Ectodermal cell (in vitro differentiated cells): ENCODE measurements at regions not wholly inside any gene's neighbourhood (a gene's known extent, or its start where the extent isn't known, plus 50 kb on each side); places are given as distances from the start of the nearest gene placed in this dataset.

Experiments used
- H3K27ac ChIP-seq: 2 replicates; pipeline ENCODE4 v1.7.0; 2013; ENCODE audit warnings: mild to moderate bottlenecking, low read depth, low read length; ENCODE audit not compliant: insufficient read depth, poor library complexity, severe bottlenecking
- H3K27me3 ChIP-seq: 2 replicates; pipeline ENCODE4 v1.7.0; 2013; ENCODE audit warnings: mild to moderate bottlenecking, low read length; ENCODE audit not compliant: insufficient read depth, control insufficient read depth, poor library complexity, severe bottlenecking
- H3K36me3 ChIP-seq: one replicate; pipeline ENCODE4 v1.7.0; 2013; ENCODE audit warnings: low read length; ENCODE audit not compliant: control insufficient read depth, insufficient read depth
- H3K4me1 ChIP-seq: one replicate; pipeline ENCODE4 v1.7.0; 2013; ENCODE audit warnings: low read length; ENCODE audit not compliant: control insufficient read depth, insufficient read depth
- H3K4me3 ChIP-seq: 2 replicates; pipeline ENCODE4 v1.7.0; 2013; ENCODE audit warnings: low read depth, low read length, control low read depth; ENCODE audit not compliant: insufficient read depth
- H3K9me3 ChIP-seq: 2 replicates; pipeline ENCODE4 v1.7.0; 2013; ENCODE audit warnings: mild to moderate bottlenecking, low read length, moderate library complexity; ENCODE audit not compliant: control insufficient read depth
- WGBS, 2 experiments: methylation state at CpG; one replicate each; pipeline ENCODE4 v1.1.7; 2013; ENCODE audit warnings: missing lambda C conversion rate in 2 of 2; 5-methylcytosine and 5-hydroxymethylcytosine counted together

DNA sequence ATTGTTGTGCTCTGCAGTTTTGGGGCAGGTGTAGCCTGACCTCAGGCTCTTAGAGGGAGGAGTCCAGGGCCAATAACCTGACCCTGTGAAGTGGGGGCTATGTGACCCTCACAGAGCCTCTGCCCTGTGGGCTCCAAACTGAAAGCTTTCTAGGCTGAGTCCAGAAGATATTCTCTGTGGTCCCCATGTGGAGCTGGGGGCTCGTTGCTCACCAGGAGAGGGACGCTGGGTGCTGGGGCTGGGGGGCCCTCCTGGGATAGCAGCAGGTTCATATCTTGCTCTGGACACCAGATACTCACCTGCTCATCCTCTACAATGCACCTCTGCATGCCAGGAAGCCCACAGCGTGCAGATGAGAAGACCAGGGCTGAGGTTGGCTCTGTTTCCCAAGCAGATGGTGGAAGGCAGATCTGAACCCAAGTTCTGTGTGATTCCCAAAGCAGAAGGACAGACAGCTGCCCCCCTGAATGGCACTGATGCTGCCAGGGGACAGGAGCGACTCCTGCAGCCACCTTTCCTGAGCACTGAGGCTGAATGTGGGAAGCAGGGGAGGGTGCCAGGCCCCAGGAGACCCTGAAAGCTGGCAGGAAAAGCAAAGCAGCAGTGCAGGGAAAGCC lies 1022.0 kb downstream of the TBC1D22A start:
- no peak overlapping the region for H3K27ac ChIP-seq
- H3K36me3 ChIP-seq, result no peaks in the 10 kb centered on the region
- H3K9me3 ChIP-seq, result no peaks in the 10 kb centered on the region
- no peaks in the 10 kb centered on the region for H3K4me1 ChIP-seq
- WGBS, 2 experiments, result 91 to 96% methylated on average over 4 of the region's 4 CpGs
- H3K27me3 ChIP-seq, result no peaks in the 10 kb centered on the region
- no peak overlapping the region for H3K4me3 ChIP-seq

GRCh38 chr22:47783433-47784366 lies 1021.2 kb downstream of the TBC1D22A start:
- no peak overlapping the region for H3K4me3 ChIP-seq
- H3K36me3 ChIP-seq, result no peaks in the 10 kb centered on the region
- WGBS, 2 experiments, result 86 to 88% methylated on average over 19 to 20 of the region's 20 CpGs
- H3K27me3 ChIP-seq, result no peaks in the 10 kb centered on the region
- no peak overlapping the region for H3K27ac ChIP-seq
- H3K9me3 ChIP-seq, result no peaks in the 10 kb centered on the region
- no peaks in the 10 kb centered on the region for H3K4me1 ChIP-seq

GRCh38 chr22:47782328-47783075 lies 1020.1 kb downstream of the TBC1D22A start:
- 92% methylated on average over 15 of the region's 15 CpGs for WGBS, 2 experiments
- H3K9me3 ChIP-seq, result no peaks in the 10 kb centered on the region
- H3K27me3 ChIP-seq, result no peaks in the 10 kb centered on the region

DNA sequence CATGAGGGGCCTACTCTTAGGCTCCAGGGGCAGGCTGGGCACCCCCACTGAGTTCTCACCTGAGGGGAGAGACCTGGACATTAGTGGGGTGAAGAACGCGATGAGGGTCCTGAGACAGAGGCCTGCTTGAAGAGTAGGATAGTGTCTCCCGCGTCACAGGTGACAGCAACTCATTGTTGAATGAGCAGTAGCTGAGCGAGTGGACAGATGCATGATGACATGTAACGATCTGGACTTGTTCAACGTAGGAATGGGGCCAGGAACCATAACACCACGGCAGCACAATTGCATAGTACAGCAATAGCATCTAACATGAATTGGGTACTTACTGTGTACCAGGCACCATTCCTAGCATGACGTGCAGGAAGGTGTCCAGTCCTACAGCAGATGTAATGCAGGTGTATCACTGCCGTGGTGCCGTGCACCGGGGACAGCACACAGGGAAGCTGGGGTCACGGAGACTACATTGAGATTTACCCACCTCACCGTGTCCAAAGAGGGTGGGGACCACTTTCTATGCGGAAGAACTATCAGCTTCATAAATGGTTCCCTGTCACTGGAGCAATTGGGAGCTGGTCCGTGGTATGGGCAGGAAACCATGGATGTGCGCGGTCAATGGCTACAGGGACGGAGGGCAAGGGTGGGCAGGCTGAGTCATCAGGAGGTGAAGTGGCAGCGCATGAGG lies 1019.1 kb downstream of the TBC1D22A start:
- no peak overlapping the region for H3K27ac ChIP-seq
- WGBS, 2 experiments, result 96 to 97% methylated on average over 20 of the region's 20 CpGs
- H3K9me3 ChIP-seq, result no peaks in the 10 kb centered on the region
- no peaks in the 10 kb centered on the region for H3K4me1 ChIP-seq
- H3K36me3 ChIP-seq, result no peaks in the 10 kb centered on the region
- no peaks in the 10 kb centered on the region for H3K27me3 ChIP-seq
- H3K4me3 ChIP-seq, result no peak overlapping the region

More at GRCh38 chr22:47782328-47783075, 1020.1 kb downstream of the TBC1D22A start:
- Histone ChIP-seq H3K4me3 (no peak overlapping the region), H3K4me1 (no peaks in the 10 kb centered on the region), H3K36me3 (no peaks in the 10 kb centered on the region), H3K27ac (no peak overlapping the region)

DNA sequence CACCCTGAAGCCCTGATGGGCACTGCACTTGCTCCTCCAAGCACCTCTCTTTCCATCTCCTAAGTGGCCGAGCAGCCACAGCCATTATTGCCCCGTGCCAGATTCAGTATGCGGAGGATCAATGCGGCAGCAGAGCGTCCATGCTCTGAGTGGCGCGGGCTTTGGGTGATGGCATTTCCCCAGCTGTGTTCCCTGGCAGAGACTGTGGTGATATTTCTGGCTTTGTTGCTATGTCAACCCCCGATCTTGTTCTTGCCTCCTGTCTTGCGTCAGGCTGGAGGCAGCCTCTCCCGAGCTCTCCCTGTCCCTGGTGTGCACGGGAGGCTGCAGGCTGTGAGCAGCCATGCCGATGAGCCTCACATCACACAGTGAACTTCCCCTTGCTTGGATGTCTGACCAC lies 1018.6 kb downstream of the TBC1D22A start:
- Histone ChIP-seq H3K27me3 (no peaks in the 10 kb centered on the region), H3K27ac (no peak overlapping the region), H3K36me3 (no peaks in the 10 kb centered on the region), H3K4me3 (no peak overlapping the region), H3K4me1 (no peaks in the 10 kb centered on the region), H3K9me3 (no peaks in the 10 kb centered on the region)
- 95 to 96% methylated on average over 12 of the region's 12 CpGs for whole genome bisulfite sequencing, 2 experiments

GRCh38 chr22:47780281-47780875 lies 1017.9 kb downstream of the TBC1D22A start:
- WGBS, 2 experiments, result 90 to 93% methylated on average over 14 of the region's 14 CpGs
- no peaks in the 10 kb centered on the region for H3K4me1 ChIP-seq
- H3K27ac ChIP-seq, result no peak overlapping the region

GRCh38 chr22:47779474-47779873 lies 1017.0 kb downstream of the TBC1D22A start:
- Histone ChIP-seq H3K27ac (no peak overlapping the region), H3K36me3 (no peaks in the 10 kb centered on the region), H3K4me1 (no peaks in the 10 kb centered on the region)

More at GRCh38 chr22:47780281-47780875, 1017.9 kb downstream of the TBC1D22A start:
- H3K9me3 ChIP-seq, result no peaks in the 10 kb centered on the region
- no peaks in the 10 kb centered on the region for H3K36me3 ChIP-seq
- H3K27me3 ChIP-seq, result no peaks in the 10 kb centered on the region
- no peak overlapping the region for H3K4me3 ChIP-seq

DNA sequence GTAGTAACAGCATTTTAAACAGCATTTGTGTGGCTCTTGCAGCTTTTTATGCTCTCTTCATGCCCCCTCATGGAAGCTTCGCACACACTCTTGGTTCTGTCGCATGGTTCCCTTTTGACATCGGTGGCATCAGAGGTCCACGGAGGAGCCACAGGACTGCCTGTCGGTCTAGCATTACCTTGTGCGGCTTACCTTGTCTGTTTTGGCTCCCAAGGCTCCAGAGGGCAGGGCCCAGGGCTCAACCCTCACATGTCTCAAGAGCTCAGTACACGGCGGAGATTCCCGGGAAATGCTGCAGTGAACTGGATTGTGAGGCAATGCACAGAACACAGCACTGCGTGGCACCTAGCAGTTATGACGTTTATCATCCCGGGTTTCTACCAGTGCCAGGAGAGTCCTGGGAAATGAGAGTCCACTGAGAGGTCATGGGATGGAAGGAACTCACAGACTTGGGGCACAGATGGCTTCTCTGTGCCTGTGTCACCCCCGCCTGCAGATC lies 1015.8 kb downstream of the TBC1D22A start:
- Histone ChIP-seq H3K27ac (no peak overlapping the region), H3K36me3 (no peaks in the 10 kb centered on the region), H3K4me1 (no peaks in the 10 kb centered on the region), H3K4me3 (no peak overlapping the region), H3K9me3 (no peaks in the 10 kb centered on the region), H3K27me3 (no peaks in the 10 kb centered on the region)
- 95 to 96% methylated on average over 13 of the region's 13 CpGs for WGBS, 2 experiments

More at GRCh38 chr22:47779474-47779873, 1017.0 kb downstream of the TBC1D22A start:
- 67 to 71% methylated on average over 7 of the region's 7 CpGs for WGBS, 2 experiments
- Histone ChIP-seq H3K27me3 (no peaks in the 10 kb centered on the region), H3K9me3 (no peaks in the 10 kb centered on the region), H3K4me3 (no peak overlapping the region)

DNA sequence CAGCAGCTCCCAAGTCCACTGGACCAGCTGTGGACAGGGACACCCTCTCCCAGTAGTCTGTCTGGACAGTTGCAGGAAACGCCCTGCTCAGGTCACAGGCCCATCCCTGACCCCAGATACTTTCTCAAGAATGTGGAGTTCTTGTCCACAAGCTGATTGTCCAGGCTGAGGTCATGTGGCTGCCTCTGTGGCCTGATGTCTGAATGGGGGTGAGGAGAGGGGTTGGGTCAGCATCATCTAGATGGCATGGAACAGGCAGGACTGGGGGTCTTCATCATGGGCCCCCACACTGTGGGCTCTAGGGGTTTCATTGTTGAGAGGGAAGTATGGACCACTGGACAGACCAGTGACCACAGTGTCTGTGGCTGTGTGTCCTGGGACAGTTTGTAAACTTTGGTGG lies 1015.0 kb downstream of the TBC1D22A start:
- no peaks in the 10 kb centered on the region for H3K4me1 ChIP-seq
- H3K9me3 ChIP-seq, result no peaks in the 10 kb centered on the region
- no peak overlapping the region for H3K4me3 ChIP-seq
- WGBS, 2 experiments, result 89 to 93% methylated on average over 1 of the region's 1 CpG
- H3K36me3 ChIP-seq, result no peaks in the 10 kb centered on the region
- H3K27me3 ChIP-seq, result no peaks in the 10 kb centered on the region
- no peak overlapping the region for H3K27ac ChIP-seq
